GM21717 (cell line): ENCODE measurements at regions not wholly inside any gene's neighbourhood (a gene's known extent, or its start where the extent isn't known, plus 50 kb on each side); places are given as distances from the start of the nearest gene placed in this dataset.

ENCODE experiments used
- ATAC-seq: cut with Tn5 transposase; IDR thresholded peaks from one replicate; pipeline ENCODE4 v1.9.1; 2021; ENCODE audit warnings: mild to moderate bottlenecking, moderate library complexity; ENCODE audit not compliant: unreplicated experiment

- no peak for ATAC-seq
Observed at GRCh38 chr1:83006271-83006670, 992.7 kb downstream of the TTLL7 start.

GRCh38 chr1:83000286-83000685 lies 998.6 kb downstream of the TTLL7 start:
- ATAC-seq: no peak

DNA sequence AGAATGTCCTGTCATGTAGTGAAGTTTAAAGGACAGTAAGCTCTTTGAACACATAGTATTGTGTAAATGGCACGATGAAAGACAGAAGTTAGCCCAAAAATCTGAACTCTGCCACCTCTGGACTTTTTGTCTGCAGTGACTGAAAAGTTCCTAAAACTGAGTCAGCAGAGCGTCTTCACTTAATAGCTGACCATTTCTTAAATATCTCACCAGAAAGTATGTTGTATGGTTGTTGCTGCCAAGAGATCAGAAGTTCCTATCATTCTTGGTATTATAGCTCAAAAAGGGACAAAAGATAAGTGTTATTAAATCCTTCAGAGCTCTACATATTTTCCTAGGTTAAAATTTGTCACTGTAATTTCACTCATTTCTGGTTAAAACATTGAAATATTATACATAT lies 1003.0 kb downstream of the TTLL7 start:
- ATAC-seq: no peak

DNA sequence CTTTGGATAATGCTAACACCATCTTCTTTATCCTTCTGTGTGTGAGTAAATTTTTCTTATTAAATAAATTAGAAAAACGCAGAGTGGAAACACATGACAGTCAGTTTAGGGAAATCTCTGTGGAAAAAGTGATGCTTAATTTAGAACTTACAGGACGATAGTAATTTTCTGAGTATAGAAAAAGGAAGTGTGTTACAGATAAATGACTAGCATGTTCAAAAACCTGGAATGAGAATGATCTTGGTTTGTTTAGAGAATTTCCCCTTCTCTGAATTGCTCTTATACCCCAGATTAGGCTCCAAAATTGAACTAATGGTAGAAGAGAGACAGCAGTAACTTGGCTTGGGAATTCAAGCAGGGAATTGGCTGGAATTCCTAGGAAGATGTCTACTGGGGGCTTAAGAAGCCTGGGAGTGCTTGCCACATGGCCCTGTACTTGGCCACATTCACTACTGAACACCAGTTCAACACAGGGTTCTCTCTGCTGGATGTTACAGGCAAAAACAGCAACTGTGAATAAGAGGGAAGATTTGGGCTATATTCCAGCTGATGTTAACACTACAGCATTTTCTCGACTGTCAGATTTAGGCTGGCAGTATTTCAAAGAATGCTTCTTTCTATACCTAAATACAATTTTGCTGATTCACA lies 1004.2 kb downstream of the TTLL7 start:
- ATAC-seq: no peak

DNA sequence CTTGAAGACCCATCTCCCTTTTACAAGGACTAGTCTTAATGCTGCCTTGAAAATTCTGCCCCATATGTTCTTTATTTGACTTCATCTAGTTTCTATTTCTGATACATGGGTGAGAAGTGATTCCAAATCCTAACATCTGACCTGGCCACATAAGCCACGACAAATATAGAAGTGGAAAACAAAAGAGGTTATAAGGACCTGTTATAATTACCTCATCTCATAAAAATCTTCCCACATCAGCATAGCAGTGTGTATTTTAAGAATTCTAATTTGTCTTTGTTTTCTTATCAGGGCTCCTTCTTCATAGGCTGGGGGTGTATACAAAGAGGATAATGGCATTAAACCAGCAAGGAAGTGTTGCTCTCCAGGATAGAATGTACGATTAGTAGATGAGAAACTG lies 1007.4 kb downstream of the TTLL7 start:
- no peak for ATAC-seq

DNA sequence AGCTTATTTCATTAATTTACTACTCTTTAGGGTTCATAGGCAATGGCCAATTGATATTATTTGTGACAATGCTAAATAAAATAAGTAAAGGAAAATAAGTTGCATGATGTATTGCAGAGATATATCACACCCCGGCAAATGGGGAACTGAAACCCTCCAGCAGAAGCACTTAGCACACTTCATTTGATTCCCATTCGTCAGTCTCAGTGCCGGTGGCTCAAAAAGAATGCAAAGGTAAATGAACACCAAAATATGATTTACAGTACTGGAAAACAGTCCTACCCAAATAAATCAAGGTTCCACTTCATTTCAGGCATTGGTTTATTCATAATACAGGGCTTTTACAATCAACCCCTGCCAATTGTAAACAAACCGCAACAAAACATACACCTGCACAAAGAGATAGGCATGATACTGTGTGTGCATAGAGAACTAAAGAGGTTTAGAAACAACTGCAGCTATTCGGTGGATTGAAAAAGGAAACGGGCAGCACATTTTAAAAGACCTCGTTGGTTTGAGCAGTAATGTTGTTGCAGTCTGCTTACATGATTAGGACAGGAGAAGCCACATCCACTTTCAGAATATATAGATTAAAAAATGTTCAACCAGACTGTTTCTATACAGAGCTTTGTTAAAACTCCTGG lies 1019.2 kb downstream of the TTLL7 start:
- ATAC-seq: peak; percentile 98

GRCh38 chr1:82978461-82979324 lies 1020.2 kb downstream of the TTLL7 start:
- no peak for ATAC-seq

GRCh38 chr1:82972841-82973553 lies 1025.9 kb downstream of the TTLL7 start:
- no peak for ATAC-seq

- no peak for ATAC-seq
Observed at GRCh38 chr1:82969340-82969739, 1029.6 kb downstream of the TTLL7 start.

DNA sequence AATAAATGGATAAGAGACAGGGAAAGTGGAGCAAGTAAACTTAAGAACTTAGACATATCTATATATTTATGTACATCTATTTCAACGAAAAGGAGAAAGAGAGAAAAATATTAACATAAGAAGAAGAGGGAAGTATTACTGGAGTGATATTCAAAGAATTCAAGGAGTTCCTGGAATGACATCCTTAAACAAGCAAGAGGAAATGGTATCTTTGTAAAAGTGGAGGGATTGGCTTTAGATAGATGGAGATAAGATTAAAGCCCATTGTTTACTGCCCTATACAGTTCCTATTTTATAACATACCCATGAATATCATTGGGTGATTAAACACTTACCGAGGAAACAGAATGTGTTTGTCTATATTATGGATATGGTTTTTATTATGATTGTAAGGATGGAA lies 1036.3 kb downstream of the TTLL7 start:
- no peak for ATAC-seq

DNA sequence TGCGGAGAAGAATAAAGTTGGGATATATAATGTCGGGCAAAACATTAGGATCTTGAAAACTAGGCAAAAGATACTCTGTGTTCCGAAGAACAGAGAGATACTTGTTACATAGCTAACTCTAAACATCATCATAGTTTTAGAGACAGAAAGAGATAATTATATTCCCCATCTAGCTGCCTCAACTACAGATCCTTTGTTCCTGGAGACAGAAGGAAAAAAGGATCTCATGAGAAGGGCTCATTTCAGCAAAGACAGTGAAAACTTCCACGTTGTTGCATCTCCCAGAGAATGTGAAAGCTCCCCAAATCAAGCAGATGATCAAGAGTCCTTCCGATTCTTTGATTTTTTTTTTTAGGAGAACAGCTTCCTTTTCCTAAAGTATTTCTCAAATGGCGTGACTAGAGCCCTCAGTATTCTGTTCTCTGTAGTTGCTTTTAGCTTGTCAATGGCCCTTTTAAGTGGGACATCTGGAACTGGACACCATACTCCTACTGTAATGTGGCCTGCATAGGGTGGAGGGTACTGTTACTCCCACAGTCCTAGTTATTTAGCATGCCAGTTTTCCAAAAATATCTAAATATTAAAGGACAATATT lies 1048.2 kb downstream of the TTLL7 start:
- ATAC-seq: no peak

- ATAC-seq: no peak
Observed at GRCh38 chr1:82948386-82948785, 1050.5 kb downstream of the TTLL7 start.

DNA sequence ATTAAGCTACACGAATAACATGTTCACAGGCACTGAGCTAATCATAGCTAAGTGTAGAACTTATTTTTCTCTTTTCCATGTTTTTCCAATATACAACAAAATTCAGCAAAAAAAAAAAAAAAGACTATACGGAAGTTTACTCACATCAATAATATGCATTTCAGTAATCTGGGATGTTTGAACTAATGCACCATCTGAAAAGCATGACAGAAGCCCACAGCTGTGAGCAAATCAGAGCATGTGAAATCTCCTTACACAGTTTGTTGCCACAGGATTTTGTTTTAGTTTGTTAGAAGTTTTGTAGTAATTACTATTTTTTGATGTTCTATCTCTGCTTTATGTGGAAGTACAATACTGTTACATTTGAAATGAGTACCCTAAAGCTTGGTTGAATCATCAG lies 1051.7 kb downstream of the TTLL7 start:
- no peak for ATAC-seq

DNA sequence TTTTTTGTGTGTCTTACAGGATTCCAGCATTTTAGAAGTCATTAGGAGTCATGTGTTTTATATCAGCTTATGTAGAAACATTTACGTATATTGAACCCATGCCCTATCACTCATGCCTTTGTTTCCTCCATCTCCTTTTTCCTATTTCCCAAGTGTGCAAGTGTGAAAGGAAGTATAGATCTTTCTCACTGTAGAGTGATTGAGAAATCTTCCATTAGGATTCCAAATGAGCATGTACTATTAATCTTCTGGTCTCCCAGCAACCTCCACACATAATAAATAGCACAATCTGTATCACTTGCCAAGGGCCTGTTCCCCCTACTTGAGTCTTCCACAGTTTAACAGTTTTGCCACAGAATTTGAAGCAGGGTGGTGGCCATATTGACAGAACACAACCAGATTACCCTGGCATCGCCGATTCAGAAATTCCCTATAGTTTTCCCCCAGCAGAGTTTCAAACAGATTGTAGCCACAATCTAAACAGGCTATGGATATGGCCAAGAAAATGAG lies 1052.8 kb downstream of the TTLL7 start:
- no peak for ATAC-seq

GRCh38 chr1:82944822-82945221 lies 1054.1 kb downstream of the TTLL7 start:
- ATAC-seq: no peak

- no peak for ATAC-seq
Observed at GRCh38 chr1:82934074-82934473, 1064.9 kb downstream of the TTLL7 start.

DNA sequence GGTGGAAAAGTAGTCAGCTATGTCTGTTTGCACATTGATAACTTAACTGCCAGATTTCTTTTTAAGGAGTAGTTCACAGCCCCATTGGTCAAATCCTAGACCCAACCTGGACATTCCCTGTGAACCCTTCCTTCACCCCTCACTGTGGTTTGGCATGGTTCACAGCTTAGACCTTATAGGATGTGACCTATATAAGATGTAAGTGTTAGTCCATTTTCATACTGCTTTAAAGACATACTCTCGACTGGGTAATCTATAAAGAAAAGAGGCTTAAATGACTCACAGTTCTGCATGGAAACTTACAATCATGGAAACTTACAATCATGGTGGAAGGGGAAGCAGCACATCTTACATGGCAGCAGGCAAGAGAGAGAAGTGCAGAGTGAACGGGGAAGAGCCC lies 1066.2 kb downstream of the TTLL7 start:
- no peak for ATAC-seq

- no peak for ATAC-seq
Observed at GRCh38 chr1:82932207-82932606, 1066.7 kb downstream of the TTLL7 start.

DNA sequence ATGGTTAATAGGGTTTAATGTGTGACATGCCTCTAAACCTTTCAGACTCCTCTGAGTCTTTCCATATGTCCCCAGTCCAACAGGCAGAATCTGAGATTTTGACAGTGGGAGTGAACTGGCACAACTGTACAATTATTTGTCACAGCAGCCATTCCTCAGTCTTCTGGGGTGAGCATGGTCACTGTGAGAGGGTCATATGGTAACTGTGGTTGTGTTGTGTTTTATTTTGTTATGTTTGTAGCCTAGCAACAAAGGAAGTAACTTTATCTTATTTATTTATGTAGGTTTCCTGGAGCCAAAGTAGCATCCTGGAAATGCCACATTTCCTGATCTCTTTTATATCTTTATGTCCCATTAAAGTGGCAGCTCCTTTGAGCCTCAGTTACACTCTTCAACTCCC lies 1067.9 kb downstream of the TTLL7 start:
- no peak for ATAC-seq

GRCh38 chr1:82927753-82928152 lies 1071.2 kb downstream of the TTLL7 start:
- no peak for ATAC-seq

DNA sequence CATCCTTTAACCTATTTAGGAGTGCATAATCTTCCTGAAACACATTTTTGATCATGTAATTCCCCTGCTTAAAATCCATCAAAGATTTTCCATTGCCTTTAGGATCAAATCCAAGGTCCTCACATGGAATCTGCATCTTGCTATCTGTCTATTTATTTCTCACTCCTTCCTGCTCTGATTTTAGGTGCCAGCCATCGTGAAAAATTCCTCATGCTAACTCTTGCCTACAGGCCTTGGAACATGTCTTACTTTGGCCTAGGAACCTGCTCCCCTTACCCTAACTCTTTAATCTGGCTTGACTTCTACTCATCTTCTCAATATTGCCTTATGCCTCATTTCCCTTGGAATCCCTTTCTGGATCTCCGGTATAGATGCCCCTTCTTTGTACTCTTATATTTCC lies 1074.3 kb downstream of the TTLL7 start:
- ATAC-seq: no peak
